Gastroesophageal sphincter (tissue), 3 donors: ENCODE measurements at regions not wholly inside any gene's neighbourhood (a gene's known extent, or its start where the extent isn't known, plus 50 kb on each side); places are given as distances from the start of the nearest gene placed in this dataset.

Source experiments
- EP300 ChIP-seq: sonication (generic); formaldehyde crosslinking; IDR thresholded peaks from one replicate; pipeline ENCODE4 v1.6.1; 2017; ENCODE audit warnings: antibody characterized with exemption, mild to moderate bottlenecking
- POLR2A ChIP-seq, 2 donors: fragments of 450-650 bp; IDR thresholded peaks; one replicate each; pipeline ENCODE4 v1.6.1; 2017; ENCODE audit warnings: antibody characterized with exemption in 2 of 2, mild to moderate bottlenecking in 2 of 2, moderate library complexity in 1 of 2
- POLR2AphosphoS5 ChIP-seq: sonication (generic); formaldehyde crosslinking; IDR thresholded peaks from one replicate; pipeline ENCODE4 v1.6.1; 2017; ENCODE audit warnings: antibody characterized with exemption
- TF ChIP-seq, protein P1 (sequence below), 4 experiments: fragments of 200-600 bp in 2 of 4; fragments of 450-650 bp in 2 of 4; sonication (generic) in 1 of 4; IDR thresholded peaks; one replicate each; pipeline ENCODE4 v1.5.1; 2017 to 2019; ENCODE audit warnings: antibody characterized with exemption in 4 of 4, mild to moderate bottlenecking in 2 of 4, moderate library complexity in 2 of 4

DNA sequence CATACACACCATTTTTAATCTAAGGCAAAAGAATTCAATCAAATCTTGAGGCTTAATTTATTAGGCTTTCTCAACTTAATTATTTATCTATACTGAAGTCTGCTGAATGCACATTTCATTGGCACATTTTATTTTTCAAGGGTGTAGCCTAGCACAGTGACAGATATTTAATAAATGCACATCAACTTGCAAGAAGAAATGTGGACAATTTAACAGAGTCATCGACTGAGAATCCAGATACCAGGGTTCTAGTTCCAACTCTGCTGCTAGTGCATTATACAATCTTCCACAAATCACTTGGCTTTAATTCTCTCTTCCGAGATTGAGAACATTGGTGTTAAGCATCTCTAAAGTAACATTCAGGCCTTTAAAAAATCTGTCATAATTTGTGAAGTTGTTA lies 88.5 kb upstream of the RBBP8 start:
- TF ChIP-seq, protein P1, sequence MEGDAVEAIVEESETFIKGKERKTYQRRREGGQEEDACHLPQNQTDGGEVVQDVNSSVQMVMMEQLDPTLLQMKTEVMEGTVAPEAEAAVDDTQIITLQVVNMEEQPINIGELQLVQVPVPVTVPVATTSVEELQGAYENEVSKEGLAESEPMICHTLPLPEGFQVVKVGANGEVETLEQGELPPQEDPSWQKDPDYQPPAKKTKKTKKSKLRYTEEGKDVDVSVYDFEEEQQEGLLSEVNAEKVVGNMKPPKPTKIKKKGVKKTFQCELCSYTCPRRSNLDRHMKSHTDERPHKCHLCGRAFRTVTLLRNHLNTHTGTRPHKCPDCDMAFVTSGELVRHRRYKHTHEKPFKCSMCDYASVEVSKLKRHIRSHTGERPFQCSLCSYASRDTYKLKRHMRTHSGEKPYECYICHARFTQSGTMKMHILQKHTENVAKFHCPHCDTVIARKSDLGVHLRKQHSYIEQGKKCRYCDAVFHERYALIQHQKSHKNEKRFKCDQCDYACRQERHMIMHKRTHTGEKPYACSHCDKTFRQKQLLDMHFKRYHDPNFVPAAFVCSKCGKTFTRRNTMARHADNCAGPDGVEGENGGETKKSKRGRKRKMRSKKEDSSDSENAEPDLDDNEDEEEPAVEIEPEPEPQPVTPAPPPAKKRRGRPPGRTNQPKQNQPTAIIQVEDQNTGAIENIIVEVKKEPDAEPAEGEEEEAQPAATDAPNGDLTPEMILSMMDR (IDR thresholded peaks at IDR 0.05): no peak
- TF ChIP-seq POLR2A (IDR thresholded peaks at IDR 0.05): no peak
- TF ChIP-seq POLR2AphosphoS5: no peak
- TF ChIP-seq EP300: no peak
